HG02981 (cell line): ENCODE measurements at regions not wholly inside any gene's neighbourhood (a gene's known extent, or its start where the extent isn't known, plus 50 kb on each side); places are given as distances from the start of the nearest gene placed in this dataset.
"Not testable (repeated sequence)": the region's sequence is repeated elsewhere in the genome, so short reads cannot be mapped to it uniquely, and the experiment has no call there.

ENCODE experiments used
- ATAC-seq: cut with Tn5 transposase; IDR thresholded peaks from one replicate; pipeline ENCODE4 v1.9.1; 2021; ENCODE audit warnings: mild to moderate bottlenecking, moderate library complexity; ENCODE audit not compliant: unreplicated experiment

DNA sequence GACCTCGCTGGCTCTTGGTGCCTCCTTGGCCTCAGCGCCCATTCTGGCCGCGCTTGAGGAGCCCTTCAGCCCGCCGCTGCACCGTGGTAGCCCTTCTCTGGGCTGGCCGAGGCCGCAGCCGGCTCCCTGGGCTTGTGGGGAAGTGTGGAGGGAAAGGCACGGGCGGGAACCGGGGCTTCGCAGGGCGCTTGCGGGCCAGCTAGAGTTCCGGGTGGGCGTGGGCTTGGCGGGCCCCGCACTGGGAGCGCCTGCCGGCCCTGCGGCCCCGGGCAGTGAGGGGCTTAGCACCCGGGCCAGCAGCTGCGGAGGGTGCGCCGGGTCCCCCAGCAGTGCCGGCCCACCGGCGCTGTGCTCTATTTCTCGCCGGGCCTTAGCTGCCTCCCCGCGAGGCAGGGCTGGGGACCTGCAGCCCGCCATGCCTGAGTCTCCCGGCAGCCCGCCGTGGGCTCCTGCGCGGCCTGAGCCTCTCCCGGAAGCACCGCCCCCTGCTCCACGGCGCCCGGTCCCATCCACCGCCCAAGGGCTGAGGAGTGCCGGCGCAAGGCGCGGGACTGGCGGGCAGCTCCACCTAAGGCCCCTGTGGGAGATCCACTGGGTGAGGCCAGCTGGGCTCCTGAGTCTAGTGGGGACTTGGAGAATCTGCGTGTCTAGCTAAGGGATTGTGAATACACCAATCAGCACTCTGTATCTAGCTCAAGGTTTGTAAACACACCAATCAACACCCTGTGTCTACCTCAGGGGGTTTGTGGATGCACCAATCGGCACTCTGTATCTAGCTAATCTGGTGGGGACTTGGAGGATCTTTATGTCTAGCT is 141.1 kb downstream of the SLCO4C1 start:
- not testable (repeated sequence) for ATAC-seq

DNA sequence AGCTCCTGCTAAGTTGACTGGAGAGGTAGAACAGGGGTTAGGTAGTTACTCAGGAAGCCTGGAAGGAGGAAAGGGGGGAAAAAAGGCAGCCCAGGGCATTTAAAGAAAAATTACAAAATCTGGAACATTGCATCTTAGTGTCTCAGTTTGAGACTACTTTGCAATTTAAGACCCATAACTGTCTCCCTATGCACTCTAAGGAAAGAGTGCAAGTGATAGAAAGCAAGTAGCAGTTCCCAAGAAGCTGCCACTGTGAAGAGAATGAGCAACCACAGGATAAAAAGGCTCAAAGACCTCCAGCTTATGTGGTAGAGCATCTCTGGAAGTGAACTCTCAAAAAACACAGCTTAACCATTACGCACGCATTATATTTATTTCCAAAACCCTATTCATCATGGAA is 141.8 kb downstream of the SLCO4C1 start:
- no peak for ATAC-seq

- ATAC-seq = peak; percentile 71
These were observed 142.9 kb downstream of the SLCO4C1 start for GRCh38 chr5:102153003-102153759.

DNA sequence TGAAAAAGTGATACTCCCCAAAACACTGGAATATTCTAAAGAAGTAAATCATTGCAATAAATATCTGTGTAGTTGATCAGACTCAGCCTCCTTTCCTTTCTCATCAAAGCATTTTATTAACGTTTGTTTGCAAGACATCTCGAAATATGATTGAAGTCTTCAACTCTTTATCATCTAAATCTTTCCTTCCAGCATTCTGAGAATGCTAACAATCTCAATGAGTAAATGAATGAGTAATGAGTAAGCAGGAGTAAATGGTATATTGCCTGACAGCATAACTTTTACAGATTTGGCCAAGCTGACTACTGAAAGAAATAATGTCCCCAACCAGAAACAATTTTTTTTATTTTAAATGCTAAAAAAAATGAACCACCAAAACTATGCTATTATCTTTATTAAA is 157.1 kb downstream of the SLCO4C1 start:
- ATAC-seq = no peak

DNA sequence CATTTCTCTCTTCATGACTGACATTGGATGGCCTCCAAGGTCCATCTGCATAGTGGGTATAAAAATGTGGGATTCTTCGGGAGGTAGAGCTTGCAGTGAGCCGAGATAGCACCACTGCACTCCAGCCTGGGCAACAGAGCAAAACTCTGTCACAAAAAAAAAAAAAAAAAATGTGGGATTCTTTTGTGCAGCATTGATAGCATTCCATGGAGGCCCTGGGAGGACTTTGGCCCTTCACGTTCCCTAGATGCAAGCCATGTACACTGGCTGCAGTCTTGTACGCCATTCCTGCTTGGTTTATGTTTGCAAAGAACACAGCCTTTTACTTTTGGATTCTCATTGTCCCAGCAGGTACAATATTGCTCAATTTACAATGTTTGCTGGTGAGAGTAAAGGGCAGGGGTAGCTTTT is 157.8 kb downstream of the SLCO4C1 start:
- ATAC-seq = no peak

DNA sequence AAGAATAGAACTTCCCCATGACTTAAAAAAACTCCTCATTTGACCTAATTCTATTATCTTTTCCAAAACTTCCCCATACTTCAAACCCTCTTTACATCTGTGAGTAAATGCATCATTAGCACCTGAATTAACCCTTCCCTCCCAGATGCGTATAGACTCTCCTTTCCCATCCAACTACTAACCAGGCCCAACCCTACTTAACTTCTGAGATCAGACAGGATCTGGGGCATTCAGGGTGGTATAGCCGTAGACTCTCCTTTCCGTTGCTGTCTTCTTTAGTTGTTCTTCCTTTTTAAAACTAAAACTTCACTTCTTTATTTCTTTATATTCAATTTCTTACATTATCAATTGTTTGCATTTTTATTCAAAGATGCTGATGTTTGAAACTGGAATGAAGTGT is 165.2 kb downstream of the SLCO4C1 start:
- ATAC-seq = no peak

GRCh38 chr5:102130386-102130785 is 165.7 kb downstream of the SLCO4C1 start:
- ATAC-seq = no peak

GRCh38 chr5:102119252-102119651 is 176.8 kb downstream of the SLCO4C1 start:
- ATAC-seq = no peak

DNA sequence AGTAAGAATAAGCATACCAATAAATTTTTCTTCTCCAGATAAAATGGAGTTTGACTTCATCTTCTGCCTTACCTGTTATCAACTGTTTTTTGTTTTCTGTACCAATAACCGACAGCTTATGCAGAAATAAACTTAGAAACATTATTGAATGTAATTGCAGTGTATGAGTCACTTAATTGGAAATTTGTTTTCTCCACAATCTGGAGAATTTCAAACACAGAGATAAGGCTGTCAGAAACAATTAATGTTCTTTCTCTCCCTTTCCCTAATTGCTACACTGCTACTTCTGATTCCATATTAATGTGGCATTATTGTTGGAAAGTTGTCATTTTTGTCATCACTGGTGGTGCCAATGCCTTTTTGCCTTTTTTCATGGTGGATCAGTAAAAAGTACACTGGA is 180.3 kb downstream of the SLCO4C1 start:
- ATAC-seq = no peak

DNA sequence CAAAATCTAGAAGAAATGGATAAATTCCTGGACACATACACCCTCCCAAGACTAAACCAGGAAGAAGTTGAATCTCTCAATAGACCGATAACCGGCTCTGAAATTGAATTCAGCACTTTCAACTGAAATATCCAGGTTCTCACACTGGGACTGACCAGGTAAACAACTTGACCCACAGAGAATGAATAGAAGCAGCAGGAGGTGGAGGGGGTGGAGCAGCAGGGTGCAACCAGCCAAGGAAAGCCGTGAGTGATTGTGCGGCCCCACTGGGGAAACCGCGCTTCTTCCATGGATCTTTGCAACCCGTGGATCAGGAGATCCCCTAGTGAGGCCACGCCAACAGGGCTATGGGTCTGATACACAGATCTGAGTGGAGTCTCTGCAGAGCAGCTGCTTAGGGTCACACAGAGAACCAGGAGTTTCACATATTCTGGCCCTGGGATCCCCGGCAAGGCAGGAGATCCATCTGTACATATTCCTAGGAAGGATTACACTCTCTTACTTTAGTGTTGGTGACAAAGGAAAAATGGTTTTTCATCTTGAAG is 181.5 kb downstream of the SLCO4C1 start:
- ATAC-seq = no peak

- no peak for ATAC-seq
These were observed 188.2 kb downstream of the SLCO4C1 start for GRCh38 chr5:102107865-102108264.

DNA sequence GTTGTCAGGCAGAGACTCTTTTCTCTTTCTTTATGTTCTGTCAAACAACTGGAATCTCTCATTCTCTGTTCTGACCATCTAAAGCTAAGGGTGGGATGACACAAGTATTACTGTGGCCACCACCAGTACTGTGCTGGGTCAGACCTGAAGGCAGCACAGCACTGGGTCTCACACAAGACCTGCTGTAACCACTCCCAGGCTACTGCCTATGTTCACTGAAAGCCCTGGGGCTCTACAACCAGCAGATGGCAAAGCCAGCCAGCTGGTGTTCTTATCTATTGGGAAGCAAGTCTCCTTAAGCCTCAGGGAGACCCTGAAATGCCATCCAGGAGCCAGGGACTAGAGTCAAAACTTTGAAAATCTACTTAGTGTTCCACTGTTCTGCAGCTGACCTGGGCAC is 189.5 kb downstream of the SLCO4C1 start:
- ATAC-seq = no peak

DNA sequence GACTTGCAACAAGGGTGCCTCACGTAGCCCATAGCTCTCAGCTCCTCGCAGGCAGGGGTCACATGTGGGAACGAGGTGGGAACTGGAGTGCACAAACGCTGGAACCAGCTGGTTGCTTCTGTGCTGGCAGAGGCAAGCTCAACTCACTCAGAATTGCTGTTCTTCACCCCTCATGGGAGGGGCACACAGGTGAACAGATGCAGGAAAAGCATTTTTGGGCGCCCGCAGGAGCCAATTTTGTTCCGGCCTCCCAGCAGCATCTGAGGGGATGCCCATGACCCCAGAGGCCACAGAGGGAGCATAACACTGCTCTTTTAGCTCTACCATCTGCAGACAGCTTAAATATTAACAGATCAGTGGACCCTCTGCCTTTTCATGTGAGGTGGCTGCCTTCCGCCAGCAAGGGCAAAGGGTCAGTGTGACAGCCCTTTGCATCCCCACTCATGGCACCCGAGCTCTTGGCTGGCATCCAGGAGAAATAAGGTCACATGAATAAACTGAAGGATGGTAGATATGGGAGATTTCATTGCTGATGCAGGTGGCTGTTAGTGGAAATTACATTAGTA is 196.2 kb downstream of the SLCO4C1 start:
- ATAC-seq = no peak

DNA sequence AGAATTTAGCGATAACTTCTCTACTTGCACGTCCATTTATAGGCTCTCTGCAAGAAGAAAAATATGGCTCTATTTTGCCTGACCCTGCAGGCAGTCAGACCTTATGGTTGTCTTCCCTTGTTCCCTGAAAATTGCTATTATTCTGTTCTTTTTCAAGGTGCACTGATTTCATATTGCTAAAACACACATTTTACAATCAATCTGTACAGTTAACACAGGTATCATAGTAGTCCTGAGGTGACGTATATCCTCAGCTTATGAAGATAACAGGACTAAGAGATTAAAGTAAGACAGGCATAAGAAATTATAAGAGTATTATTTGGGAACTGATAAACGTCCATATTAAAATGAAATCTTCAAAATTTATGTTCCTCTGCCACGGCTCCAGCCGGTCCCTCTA is 197.0 kb downstream of the SLCO4C1 start:
- not testable (repeated sequence) for ATAC-seq

- not testable (repeated sequence) for ATAC-seq
These were observed 197.5 kb downstream of the SLCO4C1 start for GRCh38 chr5:102098606-102099005.

DNA sequence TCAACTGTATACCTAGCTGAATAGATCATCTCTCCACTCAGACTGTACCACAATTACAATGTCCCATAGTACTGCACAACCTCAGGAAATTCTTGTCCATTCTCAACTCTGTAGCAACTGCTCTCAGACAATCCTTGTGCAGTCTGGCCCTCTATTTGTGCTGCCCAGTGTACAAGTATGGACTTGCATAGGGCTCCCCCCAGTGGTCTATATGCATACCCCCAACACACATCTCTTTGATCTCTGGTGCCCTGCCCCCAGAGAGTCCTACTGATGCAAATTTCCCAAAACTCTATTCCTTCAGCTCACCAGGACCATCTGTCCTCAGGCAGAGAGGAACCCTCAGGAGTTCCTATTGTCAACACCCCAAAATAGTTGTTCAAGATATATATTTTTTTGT is 205.3 kb downstream of the SLCO4C1 start:
- ATAC-seq = peak; percentile 89

DNA sequence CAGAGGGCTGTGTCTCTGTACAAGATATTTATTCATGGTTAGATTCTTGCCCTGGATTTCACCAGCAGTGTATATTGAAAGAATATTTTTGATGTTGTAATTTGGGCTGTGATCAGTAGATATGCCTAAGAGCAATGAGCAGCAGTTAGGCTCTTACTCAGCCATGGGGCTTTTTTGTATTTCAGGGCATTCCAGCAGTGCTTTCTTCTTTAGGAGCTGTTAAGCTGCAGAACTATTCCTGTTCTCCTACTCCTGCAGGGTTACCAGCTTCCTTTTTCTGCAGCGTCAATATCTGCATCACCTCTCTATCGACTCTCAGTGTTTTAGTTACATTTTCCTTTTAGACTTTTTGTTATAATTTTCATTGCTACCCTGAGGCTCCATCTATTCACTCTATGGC is 206.2 kb downstream of the SLCO4C1 start:
- no peak for ATAC-seq

- ATAC-seq = no peak
These were observed 208.2 kb downstream of the SLCO4C1 start for GRCh38 chr5:102087906-102088305.

DNA sequence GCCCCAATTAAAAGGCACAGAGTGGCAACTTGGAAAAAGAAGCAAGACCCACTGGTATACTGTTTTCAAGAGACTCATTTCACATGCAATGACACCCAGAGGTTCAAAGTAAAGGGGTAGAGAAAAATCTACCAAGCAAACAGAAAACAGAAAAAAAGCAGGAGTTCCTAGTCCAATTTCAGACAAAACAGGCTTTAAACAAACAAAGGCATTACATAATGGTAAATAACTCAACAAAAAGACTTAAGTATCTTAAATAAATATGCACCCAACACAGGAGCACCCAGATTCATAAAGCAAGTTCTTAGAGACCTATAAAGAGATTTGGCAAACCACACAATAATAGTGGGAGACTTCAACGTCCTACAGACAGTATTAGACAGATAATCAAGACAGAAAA is 215.8 kb downstream of the SLCO4C1 start:
- no peak for ATAC-seq

GRCh38 chr5:102077920-102078319 is 218.2 kb downstream of the SLCO4C1 start:
- ATAC-seq = no peak

- ATAC-seq = no peak
These were observed 226.1 kb downstream of the SLCO4C1 start for GRCh38 chr5:102069974-102070373.

DNA sequence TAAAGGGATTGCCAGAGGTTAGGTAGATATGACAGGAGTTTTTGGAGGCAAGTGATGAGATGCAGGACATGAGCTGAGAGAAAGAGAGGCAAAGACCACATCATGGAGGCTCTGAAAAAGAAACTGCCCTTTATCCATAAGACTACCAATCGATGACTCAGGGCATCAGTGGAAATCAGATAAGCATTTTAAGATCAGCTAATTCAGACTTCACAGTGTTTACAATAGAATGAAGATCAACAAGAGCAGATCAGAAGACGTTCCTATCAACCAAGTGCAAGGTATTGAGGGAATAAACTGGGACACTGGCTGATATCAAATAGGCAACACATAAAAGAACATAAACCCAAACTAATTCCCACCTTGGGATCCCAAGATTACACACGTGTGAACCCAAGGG is 227.2 kb downstream of the SLCO4C1 start:
- ATAC-seq = no peak
